HepG2 (cell line): ENCODE measurements at regions not wholly inside any gene's neighbourhood (a gene's known extent, or its start where the extent isn't known, plus 50 kb on each side); places are given as distances from the start of the nearest gene placed in this dataset.
"Not testable (repeated sequence)": the region's sequence is repeated elsewhere in the genome, so short reads cannot be mapped to it uniquely, and the experiment has no call there.

Experiments used
- DZIP1 ChIP-seq: sonication (generic); formaldehyde crosslinking; IDR thresholded peaks from 2 replicates; pipeline ENCODE4 v1.5.0; 2020; ENCODE audit warnings: mild to moderate bottlenecking, missing genetic modification reagents
- IRF9 ChIP-seq: sonication (generic); formaldehyde crosslinking; IDR thresholded peaks from 2 replicates; pipeline ENCODE4 v1.8.0; 2022; ENCODE audit warnings: missing genetic modification reagents, mild to moderate bottlenecking, borderline replicate concordance
- RBAK ChIP-seq: sonication (generic); formaldehyde crosslinking; IDR thresholded peaks from 2 replicates; pipeline ENCODE4 v1.5.1; 2020; ENCODE audit warnings: mild to moderate bottlenecking, missing genetic modification reagents
- REST ChIP-seq, 2 experiments: IDR thresholded peaks; 2 replicates each; pipeline ENCODE4 v1.6.1; 2011 to 2012; ENCODE audit warnings: low read length in 2 of 2, borderline replicate concordance in 1 of 2, low read depth in 1 of 2, mild to moderate bottlenecking in 1 of 2, moderate library complexity in 1 of 2
- TARDBP ChIP-seq: sonication (generic); formaldehyde crosslinking; IDR thresholded peaks from 2 replicates; pipeline ENCODE4 v1.8.0; 2022; ENCODE audit warnings: mild to moderate bottlenecking, missing genetic modification reagents
- TOPORS ChIP-seq: sonication (generic); formaldehyde crosslinking; IDR thresholded peaks from 2 replicates; pipeline ENCODE4 v1.8.0; 2023; ENCODE audit warnings: mild to moderate bottlenecking, missing genetic modification reagents
- ZFP36L2 ChIP-seq: sonication (generic); formaldehyde crosslinking; IDR thresholded peaks from 2 replicates; pipeline ENCODE4 v1.4.0; 2020; ENCODE audit warnings: missing genetic modification reagents
- ZNF274 ChIP-seq: sonication (generic); formaldehyde crosslinking; IDR thresholded peaks from 2 replicates; pipeline ENCODE4 v1.5.1; 2020; ENCODE audit warnings: mild to moderate bottlenecking, missing genetic modification reagents
- TF ChIP-seq, protein P1 (sequence below): sonication (generic); formaldehyde crosslinking; IDR thresholded peaks from 2 replicates; pipeline ENCODE4 v1.5.0; 2020; ENCODE audit warnings: mild to moderate bottlenecking, missing genetic modification reagents, moderate library complexity

DNA sequence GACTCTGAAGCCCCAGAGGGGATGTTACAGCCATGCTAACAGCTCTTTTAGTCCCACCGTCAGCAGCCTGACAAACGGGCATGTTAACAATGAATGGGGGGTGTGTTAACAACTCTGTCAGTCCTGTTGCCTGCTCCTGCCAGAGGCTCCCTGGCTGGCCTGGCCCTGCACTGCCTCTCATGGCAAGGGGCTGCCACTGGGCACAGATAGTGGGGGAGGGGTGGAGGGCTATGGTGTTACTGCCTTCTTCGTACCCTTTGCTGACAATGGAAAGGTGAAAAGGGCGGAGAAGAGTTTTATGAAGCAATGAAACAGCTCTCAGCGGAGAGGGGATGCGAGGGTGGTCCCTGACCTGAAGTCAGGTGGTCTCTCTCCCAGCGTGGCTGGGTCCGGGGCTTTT lies 125.9 kb upstream of the ZNF658 start:
- not testable (repeated sequence) for TF ChIP-seq REST (IDR thresholded peaks at IDR 0.05; ENCODE audit: borderline replicate concordance in 1 of 2, low read depth in 1 of 2, low read length in 2 of 2); ZNF274 (CRISPR knock-in tag); IRF9 (CRISPR knock-in tag); DZIP1 (CRISPR knock-in tag); RBAK (CRISPR knock-in tag); TARDBP (CRISPR knock-in tag); ZFP36L2 (CRISPR knock-in tag); TOPORS
- TF ChIP-seq, protein P1, sequence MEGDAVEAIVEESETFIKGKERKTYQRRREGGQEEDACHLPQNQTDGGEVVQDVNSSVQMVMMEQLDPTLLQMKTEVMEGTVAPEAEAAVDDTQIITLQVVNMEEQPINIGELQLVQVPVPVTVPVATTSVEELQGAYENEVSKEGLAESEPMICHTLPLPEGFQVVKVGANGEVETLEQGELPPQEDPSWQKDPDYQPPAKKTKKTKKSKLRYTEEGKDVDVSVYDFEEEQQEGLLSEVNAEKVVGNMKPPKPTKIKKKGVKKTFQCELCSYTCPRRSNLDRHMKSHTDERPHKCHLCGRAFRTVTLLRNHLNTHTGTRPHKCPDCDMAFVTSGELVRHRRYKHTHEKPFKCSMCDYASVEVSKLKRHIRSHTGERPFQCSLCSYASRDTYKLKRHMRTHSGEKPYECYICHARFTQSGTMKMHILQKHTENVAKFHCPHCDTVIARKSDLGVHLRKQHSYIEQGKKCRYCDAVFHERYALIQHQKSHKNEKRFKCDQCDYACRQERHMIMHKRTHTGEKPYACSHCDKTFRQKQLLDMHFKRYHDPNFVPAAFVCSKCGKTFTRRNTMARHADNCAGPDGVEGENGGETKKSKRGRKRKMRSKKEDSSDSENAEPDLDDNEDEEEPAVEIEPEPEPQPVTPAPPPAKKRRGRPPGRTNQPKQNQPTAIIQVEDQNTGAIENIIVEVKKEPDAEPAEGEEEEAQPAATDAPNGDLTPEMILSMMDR (CRISPR knock-in tag), result not testable (repeated sequence)
